ENCODE measurements at regions not wholly inside any gene's neighbourhood (a gene's known extent, or its start where the extent isn't known, plus 50 kb on each side); places are given as distances from the start of the nearest gene placed in this dataset.

DNA sequence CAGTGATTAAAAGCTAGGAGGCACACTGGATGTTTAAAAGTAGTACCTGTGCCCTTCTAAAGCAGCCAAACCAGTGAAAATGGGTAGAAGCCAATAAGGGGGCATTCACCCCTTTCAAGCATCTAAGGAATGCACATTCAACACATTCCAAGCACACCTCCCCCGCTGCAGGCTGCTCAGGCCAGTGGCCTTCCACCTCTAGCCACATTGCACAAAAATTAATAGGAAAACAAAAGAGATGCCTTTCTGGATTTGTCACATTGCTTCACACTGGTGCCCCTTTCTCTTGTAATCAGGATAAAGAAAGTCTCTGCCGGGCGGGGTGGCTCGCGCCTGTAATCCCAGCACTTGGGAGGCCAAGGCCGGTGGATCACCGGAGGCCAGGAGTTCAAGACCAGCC, 834.0 kb downstream of the USP25 start:
- DNase-seq (ENCODE audit: low read depth in 4 of 4, low spot score in 2 of 4) = no peak

DNA sequence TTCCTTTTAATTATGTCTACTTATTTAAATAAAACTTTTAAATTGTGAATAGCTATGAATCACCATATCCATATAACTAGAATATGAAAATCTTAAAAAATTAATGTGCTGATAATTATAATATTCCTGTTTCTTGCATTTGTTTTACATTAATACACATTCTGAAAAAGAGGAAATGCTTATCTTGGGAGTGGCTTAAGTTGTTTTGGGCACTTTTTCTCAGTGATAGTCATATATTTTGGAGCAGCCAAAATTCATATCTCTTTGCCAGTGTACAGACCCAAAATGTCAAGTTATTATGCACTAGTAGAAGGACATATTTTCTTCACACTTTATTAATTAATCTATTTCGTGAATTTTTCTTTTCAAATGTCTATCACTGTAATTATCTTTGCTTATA, 838.5 kb downstream of the USP25 start:
- no peak for DNase-seq (ENCODE audit: low read depth in 4 of 4, low spot score in 2 of 4)

DNA sequence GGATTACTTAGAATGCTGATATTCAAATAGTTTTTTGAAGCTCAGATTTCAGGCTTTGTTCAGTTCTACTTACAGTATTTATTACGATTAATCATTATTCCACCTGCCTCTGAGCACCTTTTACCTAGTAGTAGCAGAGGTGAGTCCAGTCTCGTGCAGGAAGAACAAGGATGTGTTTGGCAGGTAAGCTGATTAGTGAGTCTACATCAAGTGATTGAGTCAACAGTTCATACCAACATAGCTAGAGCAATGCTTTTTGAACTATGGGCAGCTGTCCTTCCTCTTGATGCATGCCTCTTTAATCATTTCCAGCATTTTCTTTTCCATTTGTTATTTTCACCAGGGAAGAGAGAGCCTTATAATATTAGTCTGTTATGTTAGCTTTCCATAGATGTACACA, 838.9 kb downstream of the USP25 start:
- DNase-seq (ENCODE audit: low read depth in 4 of 4, low spot score in 2 of 4) = no peak

DNA sequence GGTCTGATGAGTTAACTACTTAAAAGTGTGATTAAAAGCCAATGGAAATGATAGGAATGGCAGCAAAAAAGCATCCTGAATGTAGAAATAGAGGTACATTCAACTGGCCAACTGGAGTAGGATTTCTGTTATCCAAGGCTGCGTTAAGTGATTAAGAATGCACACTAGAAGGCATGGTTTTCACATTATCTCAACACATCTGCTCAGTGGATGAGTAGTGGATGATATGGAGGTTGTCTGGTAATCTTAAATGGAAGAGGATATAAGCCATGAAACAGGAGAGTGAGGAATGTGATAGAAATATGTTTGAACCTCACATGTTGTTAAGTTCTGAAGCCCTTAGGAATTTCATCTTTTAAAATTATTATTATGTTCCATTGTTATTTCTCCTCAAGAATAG, 839.9 kb downstream of the USP25 start:
- no peak for DNase-seq (ENCODE audit: low read depth in 4 of 4, low spot score in 2 of 4)

- DNase-seq (ENCODE audit: low read depth in 4 of 4, low spot score in 2 of 4) = no peak
Observed at GRCh38 chr21:16570171-16570570, 840.4 kb downstream of the USP25 start.

DNA sequence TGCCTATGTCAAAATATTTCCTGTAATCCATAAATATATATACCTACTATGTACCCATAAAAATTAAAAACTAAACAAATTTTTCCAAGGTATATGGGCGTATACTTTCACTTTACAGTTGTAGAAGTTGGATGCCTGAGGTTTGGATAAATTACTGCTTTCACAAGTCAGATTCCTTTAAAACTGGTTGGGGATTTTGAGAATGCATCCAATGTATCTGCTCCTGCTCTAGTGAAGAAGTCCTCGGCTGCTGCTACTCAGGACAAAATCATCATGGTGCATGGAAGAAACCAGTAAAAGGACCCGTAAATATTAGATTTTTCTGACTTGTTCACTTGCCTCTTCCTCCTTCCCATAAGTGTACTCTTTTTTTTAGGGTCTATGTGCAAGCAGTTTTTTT, 841.1 kb downstream of the USP25 start:
- DNase-seq (ENCODE audit: low read depth in 4 of 4, low spot score in 2 of 4) = no peak

GRCh38 chr21:16571594-16571993, 841.8 kb downstream of the USP25 start:
- no peak for DNase-seq (ENCODE audit: low read depth in 4 of 4, low spot score in 2 of 4)

DNA sequence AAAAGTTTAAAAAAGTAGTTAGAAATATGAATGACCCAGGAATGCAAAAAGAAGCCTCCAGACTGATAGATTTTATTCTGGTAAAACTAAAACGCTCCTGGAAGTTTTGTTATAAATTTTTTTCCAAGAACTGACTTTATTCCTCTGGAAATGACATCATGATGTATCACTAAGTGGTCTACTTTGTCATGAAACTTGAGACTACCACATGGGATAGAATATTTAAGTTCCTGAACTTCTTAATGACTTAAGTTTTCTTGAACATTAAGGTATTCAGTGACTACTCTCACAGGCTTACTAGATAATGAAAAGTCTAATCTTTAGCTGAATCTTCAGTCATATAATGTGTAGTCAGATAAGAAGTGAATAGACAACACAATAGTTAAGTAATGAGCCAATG, 842.2 kb downstream of the USP25 start:
- no peak for DNase-seq (ENCODE audit: low read depth in 4 of 4, low spot score in 2 of 4)

DNA sequence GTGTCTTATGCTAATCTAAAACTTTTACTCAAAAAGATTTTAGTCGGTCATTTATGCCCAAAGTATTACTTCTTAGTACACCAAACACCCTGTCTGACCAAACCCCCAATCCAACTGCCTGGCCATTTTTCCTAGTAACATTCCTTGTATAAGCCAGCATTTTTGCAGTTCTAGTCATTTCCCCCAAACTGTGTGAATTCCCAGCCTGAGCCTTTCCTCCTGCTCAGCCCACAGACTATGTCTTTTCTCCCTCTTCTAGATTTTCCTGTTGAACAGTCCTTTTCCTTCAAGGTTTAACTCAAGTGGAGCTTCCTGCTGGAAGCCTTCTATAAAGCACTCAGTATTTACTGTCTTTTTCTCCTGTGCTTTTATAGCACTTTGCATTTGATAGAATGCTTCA, 843.8 kb downstream of the USP25 start:
- no peak for DNase-seq (ENCODE audit: low read depth in 4 of 4, low spot score in 2 of 4)

DNA sequence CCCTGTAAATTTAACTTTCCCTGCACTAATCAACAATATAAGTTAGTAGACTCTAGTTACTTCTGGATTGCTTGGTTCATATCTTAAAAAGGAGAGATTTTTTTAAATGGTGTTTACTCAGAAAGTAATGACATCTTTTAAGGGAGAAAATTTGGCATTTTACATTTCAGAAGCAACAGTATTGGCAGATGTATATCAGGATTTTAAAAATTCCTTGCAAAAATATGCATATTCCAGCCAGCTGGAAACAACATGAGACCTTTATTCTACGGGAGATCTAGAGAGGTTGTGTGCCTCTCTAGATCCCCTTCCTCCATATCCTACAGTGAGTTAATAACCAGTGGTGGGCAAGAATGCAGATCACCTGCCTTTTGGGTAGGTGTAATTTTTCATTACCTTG, 848.2 kb downstream of the USP25 start:
- no peak for DNase-seq (ENCODE audit: low read depth in 4 of 4, low spot score in 2 of 4)

- DNase-seq (ENCODE audit: low read depth in 4 of 4, low spot score in 2 of 4) = no peak
Observed at GRCh38 chr21:16578912-16579311, 849.1 kb downstream of the USP25 start.

DNA sequence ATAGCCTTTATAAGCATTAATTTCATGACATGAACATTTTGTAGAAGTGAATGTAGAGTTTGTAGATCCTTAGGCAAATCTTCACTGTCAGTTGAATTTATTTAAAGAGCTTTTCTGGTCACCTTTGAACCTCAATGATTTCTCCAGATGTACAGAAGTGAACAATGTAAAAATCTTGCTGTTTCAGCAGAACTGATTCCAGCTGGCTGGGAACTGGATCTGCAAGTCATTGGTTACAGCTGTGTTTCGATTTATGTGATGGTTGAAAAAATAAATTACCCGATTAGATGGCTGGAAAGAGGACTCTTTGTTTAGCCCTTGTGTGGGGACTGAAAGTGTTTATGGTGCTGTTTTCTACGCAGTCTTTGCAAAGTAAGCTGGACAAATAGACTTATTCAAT, 849.8 kb downstream of the USP25 start:
- DNase-seq (ENCODE audit: low read depth in 4 of 4, low spot score in 2 of 4) = peak in 3 of 4 donors; percentile 61 to 69 (median 64)

GRCh38 chr21:16580661-16581060, 850.9 kb downstream of the USP25 start:
- DNase-seq (ENCODE audit: low read depth in 4 of 4, low spot score in 2 of 4) = no peak

DNA sequence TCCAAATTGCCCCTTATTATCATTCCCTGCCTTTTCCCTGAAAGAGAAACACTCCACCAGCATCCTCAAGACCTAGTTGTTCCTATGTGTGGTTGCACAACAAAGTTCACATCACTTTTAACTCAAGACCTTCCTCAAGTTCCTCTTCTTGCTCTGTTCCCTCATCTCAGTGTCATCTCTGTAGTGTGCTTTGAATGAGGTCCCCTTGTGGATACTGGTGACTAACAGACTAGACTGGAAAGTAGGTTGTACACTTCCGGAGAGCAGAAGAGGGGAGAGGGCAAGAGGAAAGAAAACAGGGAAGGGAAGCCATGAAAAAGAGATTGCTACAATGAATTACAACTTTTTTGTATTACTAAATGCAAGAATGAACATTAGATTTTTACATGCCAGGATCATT, 853.8 kb downstream of the USP25 start:
- no peak for DNase-seq (ENCODE audit: low read depth in 4 of 4, low spot score in 2 of 4)

DNA sequence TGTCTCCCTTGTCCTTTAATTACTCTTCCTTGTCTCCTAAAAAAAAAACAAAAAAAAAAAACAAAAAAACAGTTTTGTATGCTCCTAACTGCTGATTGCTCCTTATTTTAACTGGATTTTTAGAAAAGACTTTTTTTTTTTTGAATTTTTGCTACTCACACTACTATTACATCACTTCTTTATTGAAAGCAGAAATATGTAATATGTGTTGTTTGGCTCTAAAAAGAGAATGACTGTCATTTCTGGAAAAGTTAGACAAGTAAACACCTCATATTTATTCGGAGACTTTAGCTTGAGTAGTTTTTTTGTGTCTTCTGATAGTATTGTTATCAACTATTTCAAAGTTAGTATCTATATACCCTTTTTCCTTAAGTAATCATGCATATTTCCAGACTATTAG, 855.0 kb downstream of the USP25 start:
- no peak for DNase-seq (ENCODE audit: low read depth in 4 of 4, low spot score in 2 of 4)

DNA sequence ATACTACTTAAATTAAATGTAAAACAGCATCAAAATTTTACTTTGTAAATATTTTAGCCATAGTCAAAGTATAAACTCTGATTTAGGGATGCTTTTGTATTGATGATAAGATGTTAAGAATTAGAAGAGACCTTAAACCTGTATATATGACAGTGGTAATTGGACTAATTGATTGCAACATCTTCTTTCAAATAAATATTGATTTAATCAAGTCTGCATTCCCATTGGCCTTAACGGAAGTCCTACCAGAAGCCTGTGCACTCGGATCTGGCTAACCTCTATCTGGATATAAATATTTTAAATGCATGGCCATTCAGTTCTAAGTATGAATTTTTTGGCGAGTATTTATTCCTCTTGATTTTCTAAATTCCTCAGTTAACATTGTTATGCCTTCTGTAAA, 856.1 kb downstream of the USP25 start:
- DNase-seq (ENCODE audit: low read depth in 4 of 4, low spot score in 2 of 4) = no peak

DNA sequence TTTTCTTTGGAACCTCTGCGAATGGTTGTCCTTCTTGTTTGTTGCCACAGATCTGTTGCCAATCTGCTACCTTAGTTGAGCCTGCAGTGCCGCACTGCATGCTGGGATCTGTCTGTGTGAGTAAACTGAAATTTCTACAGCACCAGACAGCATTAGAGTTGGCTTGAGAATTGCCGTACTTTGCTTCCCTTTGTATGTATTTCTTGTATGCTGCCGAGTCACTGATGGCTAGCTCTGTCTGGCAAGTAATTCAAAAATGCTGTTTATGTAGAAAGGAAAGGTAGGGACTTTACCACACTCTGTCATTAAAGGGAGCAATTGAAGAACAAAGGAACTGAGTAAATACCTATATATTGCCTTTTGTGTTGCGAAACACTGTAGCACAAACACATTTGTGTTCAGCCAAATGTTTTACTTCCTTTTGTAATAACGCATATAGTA, 857.4 kb downstream of the USP25 start:
- no peak for DNase-seq (ENCODE audit: low read depth in 4 of 4, low spot score in 2 of 4)

DNA sequence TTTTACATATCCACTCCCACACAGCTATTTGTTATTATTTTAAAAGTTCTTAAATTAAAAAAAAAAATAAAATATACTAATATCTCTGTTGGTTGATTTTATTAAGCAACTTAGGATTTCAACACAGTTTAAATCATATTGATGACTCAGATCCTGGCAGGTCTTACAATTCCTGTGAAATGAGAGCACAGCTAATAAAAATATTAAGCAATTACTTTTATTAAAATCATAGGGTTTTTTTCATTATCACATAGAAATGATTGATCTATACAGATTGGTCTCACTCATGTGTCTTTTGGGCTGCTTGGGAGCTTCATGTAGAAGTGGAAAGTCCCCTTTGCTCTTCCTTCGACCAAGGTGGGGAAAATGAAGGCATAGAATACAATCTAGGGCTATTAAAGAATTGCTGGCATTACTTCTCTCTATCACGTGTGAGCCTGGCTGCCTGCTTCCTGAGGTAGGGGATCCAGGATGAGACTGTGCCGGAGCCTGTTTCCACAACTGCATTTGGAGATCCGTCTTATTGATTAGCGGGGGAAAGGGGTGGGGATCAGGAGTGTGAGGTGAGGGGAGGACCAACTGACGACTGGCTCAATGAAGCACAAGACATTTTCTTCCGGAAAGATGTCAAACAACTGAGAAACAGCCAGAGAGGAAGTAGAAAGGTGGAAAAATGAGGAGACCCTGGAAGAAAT, 858.0 kb downstream of the USP25 start:
- no peak for DNase-seq (ENCODE audit: low read depth in 4 of 4, low spot score in 2 of 4)

GRCh38 chr21:16588433-16588860, 858.7 kb downstream of the USP25 start:
- peak in 1 of 4 donors; percentile 47 for DNase-seq (ENCODE audit: low read depth in 4 of 4, low spot score in 2 of 4)

DNA sequence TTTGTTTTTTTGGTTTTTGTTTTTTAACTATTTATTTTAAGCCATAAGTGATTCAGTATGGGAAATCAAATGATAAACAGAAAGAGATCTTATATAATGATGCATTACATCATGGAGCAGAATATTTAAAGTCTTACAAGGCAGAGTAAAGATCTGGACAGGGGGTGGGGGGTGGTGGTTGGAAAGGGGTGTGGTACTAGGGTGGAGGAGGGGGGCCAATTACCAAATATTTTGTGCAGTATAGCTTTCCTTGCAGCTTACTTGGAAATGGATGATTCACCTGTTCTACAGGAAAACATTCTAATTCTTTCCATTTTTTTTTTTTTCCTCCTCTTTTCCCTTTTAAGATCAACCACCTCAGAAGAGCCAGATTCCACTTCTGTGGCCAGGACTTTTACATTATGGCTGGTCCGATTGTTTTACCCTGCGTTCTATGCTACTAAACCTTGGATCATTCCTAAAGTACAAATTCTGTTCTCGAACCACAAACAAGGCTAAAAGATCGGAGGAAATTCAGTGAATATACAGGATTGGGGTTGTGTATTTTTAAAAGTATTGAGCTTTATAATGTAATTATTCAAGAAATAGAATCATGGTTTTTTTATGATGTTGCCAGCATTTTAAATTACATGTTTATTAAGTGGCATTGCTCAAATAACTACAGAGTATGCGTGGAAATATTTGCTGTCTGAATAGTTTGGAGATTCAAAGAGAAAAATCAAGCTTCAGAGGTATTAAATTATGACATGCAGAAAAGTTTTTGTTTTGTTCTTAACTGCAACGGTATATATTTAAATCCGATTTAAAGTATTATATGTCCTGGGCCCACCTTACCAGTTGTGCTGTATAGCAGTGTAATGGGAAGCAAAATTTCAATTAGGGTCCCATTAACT, 859.5 kb downstream of the USP25 start:
- no peak for DNase-seq (ENCODE audit: low read depth in 4 of 4, low spot score in 2 of 4)

DNA sequence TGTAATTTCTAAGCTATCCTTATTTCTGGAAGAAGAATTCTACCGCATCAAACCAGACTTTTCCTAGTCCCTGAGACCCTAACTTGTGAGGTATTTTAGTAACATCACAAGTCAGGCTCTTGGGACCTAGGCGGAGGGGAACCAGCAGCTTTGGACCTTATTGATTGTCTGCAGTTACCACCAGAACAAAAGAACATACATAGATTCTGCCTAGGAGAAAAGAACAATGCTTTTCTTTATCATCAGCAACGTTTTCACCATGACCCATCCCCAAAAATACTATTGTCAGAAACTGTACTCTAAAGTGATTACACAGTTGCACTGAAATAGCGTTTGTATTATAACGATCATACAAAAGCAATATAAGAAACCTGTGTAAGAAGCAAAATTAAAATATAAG, 860.4 kb downstream of the USP25 start:
- DNase-seq (ENCODE audit: low read depth in 4 of 4, low spot score in 2 of 4) = no peak
